RWPE1 (cell line): ENCODE measurements at regions not wholly inside any gene's neighbourhood (a gene's known extent, or its start where the extent isn't known, plus 50 kb on each side); places are given as distances from the start of the nearest gene placed in this dataset.

ENCODE experiments used
- CTCF ChIA-PET: fragments of 350-600 bp; sonication (Branson Sonifier 250); formaldehyde crosslinking; extraction: SDS; loops from one replicate; lab custom pipeline; 2021; lab: Yijun Ruan, JAX
- POLR2A ChIA-PET: fragments of 400-600 bp; formaldehyde crosslinking; extraction: SDS; loops from one replicate; lab custom pipeline; 2020; ENCODE audit warnings: antibody characterized with exemption; ENCODE audit not compliant: low non-redundant PET; lab: Yijun Ruan, JAX
- DNase-seq: peaks from one replicate; pipeline ENCODE4 v3.0.0; 2012; ENCODE audit warnings: low spot score
- H3K27ac ChIP-seq: fragments of 450-650 bp; 2 replicates; pipeline ENCODE4 v1.5.1; 2017
- CTCF ChIP-seq: fragments of 450-650 bp; conservative IDR thresholded peaks from 2 replicates; pipeline ENCODE4 v1.5.1; 2017; ENCODE audit warnings: low read depth, mild to moderate bottlenecking

DNA sequence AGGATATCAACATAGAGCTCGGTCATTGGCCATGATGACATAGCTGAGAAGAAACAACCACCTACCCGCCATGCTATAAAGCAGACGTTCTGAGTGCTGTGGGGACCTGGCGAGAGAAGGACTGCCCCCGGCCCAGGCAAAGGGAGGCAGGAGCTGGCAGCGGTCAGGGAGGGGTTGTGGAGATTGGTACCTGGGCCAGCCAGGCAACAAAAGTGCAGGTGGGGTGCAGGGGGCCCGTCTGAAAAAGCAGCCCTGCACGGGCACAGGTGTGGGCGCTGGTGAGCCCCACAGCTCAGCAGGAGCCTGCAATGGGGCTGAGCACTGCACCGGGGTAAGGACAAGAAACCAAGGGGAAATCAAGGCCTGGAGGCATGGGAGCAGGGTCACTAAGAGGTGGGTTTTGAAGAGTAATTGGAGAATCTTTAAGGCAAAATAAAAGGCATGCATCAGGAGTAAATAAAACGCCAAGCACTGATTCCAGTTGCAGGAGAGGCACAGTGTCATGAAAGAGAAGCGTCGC lies 464.0 kb downstream of the EIPR1 start:
- no peak for TF ChIP-seq CTCF
- ChIA-PET CTCF (interaction anchor here (0.9 kb wide), 1 partner anchor 30 kb away, joined by 4 read pairs; no protein-coding TSS in a partner anchor), POLR2A (no interaction called here)
- DNase-seq: no peak
- H3K27ac ChIP-seq: no peak overlapping the region

DNA sequence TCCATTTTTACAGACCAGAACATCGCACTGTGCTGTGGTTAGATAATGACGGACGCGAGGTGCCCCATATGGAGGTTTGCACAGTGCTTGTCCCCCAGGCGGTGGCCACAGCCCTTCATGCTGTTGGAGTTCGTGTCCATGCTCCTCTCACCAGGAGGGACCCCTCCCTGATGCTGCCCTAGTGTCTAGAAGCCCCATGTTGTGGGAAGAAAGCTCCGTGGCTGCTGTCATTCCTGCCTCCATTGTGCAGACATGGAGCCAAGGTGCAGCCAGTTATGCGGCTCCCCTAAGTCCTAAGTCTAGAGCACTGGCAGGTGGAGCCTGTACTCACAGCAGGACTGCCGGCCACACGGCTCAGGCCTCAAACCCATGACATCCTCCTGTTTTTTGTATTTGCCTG lies 464.9 kb downstream of the EIPR1 start:
- no peak overlapping the region for H3K27ac ChIP-seq
- no peak for TF ChIP-seq CTCF
- POLR2A ChIA-PET: no interaction called here
- CTCF ChIA-PET: no interaction called here
- DNase-seq: no peak

- TF ChIP-seq CTCF: no peak
- CTCF ChIA-PET: no interaction called here
Observed at GRCh38 chr2:2912293-2912692, 465.3 kb downstream of the EIPR1 start.

DNA sequence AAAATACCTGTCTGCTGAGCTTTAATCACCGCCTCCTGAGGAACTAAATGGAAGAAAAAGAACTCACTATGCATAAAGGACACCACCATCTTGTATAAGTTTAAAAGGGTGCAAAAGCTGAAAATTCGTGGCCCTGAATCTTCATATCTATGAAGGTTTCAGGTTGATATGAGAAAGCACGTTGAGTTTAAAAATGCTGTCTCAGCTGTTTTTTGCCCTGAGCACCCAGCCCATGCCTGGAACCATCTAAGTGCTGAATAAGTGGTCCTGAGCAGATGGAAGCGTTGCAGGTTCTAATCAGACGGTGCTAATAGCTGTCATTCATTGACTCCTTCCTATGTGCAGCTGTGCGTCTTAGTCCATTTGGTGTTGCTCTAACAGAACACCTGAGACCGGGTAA lies 467.4 kb downstream of the EIPR1 start:
- H3K27ac ChIP-seq: no peak overlapping the region
- no peak for DNase-seq
- CTCF ChIA-PET: interaction anchor here (0.6 kb wide), 1 partner anchor 260 kb away, joined by 4 read pairs; no protein-coding TSS in a partner anchor
- TF ChIP-seq CTCF: no peak
- POLR2A ChIA-PET: no interaction called here

More at GRCh38 chr2:2912293-2912692, 465.3 kb downstream of the EIPR1 start:
- POLR2A ChIA-PET: no interaction called here
- no peak overlapping the region for H3K27ac ChIP-seq
- no peak for DNase-seq

DNA sequence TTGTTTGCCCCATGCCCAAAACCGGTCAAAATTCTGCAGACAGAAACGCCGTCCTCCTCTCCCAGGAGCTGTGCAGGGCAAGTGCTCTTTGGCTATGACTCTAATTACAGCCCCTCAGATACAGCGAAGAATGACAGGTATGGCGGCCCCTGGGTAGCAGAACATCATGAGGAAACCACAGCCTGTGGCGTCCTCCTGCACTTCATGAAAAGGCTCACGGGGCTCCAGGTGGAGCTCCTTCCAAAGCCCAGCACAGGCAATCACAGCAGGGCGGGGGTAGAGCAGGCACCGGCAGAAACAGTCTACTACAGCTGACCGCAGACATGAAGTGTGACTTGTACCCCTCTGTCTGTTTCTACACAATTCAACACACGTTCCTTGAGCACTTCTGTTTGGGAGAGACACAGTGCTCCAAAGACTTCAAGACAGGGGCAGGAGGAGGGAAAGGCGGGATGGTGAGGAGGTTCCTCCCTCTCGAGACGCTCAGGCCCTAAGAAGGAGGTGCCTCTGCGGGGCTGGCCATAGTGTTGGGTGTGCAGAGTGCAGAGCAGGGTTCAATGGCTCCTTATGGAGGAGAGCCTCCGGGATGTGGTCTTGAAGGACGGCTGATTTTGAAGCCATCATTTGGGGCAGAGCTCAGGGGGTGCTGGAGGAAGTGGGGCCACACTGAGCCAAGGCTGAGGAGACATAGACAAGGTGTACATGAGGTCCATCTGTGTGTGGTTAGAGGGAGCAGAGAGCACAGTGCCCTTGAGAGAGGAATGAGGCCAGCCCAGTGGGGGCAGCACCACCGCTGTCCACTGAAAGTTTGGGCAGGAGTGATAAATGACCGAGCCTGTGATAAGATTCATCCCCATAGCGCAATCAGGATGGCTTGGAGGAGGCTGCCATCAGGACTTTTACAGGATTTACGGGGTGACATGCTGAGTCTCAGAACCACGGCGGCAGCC lies 468.3 kb downstream of the EIPR1 start:
- POLR2A ChIA-PET: no interaction called here
- CTCF ChIA-PET: no interaction called here
- TF ChIP-seq CTCF: no peak
- no peak for DNase-seq
- H3K27ac ChIP-seq: no peak overlapping the region

DNA sequence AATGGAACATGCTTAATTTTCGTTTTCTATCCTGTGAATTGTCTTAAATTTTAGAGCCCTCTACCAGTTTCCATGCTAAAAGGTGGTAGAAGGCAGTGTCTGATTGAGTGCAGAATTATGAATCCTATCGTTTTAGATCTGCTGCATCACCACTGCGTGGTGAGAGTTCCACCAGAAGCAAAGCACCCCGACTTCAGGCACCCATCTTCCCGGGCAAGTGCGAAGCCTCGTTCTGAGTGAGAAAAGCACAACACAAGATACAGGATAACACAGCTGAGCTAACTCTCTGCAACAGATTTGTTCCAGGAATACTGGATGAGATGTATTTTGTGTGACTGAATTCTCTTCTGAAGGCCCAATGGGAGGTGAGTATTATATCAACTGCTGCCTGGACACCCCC lies 471.5 kb downstream of the EIPR1 start:
- H3K27ac ChIP-seq: no peak overlapping the region
- POLR2A ChIA-PET: no interaction called here

More for the DNA sequence above, 471.5 kb downstream of the EIPR1 start:
- CTCF ChIA-PET: no interaction called here
- DNase-seq: no peak
- no peak for TF ChIP-seq CTCF
